ENCODE measurements at regions not wholly inside any gene's neighbourhood (a gene's known extent, or its start where the extent isn't known, plus 50 kb on each side); places are given as distances from the start of the nearest gene placed in this dataset.

DNA sequence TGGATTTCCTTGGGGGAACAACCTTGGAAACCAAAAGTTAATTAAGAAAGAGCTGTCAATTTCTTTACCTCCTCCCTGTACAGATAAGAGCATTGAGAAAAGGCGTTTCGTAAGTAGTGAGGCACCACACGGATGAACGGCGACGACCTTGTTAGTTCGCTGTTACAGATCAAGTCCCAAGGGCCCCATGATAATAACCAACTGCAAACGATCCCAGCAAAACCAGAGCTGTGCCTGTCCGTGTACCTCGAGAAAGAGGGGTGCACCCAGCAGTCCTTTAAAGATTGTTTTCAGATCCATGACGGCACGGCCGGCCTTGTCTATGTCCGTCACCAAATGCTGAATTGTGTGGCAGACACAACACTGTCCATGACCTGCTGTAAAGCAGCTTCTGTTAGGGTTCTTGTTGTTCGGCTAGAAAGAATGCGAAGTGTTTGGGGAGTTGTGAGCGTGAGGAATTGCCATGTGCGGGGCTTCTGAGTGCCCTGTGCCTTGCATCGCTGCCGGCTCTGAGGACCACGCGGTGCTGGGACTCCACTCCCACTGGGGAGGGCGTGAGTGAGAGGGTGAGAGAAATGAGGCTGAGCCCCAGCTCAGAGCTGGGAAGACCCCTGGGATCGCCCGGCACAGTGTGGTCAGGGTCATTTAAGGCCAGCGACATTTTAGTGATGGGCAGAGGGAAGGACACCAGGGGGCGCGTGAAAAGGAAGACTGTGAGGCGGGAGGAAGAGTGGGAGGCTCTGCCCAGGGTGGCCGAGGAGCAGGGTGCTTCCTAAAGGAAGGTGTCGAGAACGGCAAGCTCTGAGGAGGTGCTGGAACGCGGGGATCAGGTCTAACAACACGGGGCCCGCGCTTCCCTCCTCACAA, 136.8 kb upstream of the RPS6KA2 start:
- Histone ChIP-seq H3K36me3 (no peaks in the 10 kb centered on the region), H3K27ac (no peak overlapping the region), H3K9me3 (no peaks in the 10 kb centered on the region), H3K4me1 (ENCODE audit: insufficient read depth) (no peaks in the 10 kb centered on the region), H3K4me3 (no peak overlapping the region), H3K27me3 (no peaks in the 10 kb centered on the region)
- intact Hi-C loops (cut with DNase I): no loop called here
- no peak for TF ChIP-seq POLR2A (IDR thresholded peaks at IDR 0.05)
- TF ChIP-seq, protein P1, sequence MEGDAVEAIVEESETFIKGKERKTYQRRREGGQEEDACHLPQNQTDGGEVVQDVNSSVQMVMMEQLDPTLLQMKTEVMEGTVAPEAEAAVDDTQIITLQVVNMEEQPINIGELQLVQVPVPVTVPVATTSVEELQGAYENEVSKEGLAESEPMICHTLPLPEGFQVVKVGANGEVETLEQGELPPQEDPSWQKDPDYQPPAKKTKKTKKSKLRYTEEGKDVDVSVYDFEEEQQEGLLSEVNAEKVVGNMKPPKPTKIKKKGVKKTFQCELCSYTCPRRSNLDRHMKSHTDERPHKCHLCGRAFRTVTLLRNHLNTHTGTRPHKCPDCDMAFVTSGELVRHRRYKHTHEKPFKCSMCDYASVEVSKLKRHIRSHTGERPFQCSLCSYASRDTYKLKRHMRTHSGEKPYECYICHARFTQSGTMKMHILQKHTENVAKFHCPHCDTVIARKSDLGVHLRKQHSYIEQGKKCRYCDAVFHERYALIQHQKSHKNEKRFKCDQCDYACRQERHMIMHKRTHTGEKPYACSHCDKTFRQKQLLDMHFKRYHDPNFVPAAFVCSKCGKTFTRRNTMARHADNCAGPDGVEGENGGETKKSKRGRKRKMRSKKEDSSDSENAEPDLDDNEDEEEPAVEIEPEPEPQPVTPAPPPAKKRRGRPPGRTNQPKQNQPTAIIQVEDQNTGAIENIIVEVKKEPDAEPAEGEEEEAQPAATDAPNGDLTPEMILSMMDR (IDR thresholded peaks at IDR 0.05): no peak
- TF ChIP-seq EP300 (IDR thresholded peaks at IDR 0.05): no peak
- no peak for DNase-seq
- 83 to 86% (median 84%) methylated on average over 37 of the region's 37 CpGs for WGBS, 3 donors

DNA sequence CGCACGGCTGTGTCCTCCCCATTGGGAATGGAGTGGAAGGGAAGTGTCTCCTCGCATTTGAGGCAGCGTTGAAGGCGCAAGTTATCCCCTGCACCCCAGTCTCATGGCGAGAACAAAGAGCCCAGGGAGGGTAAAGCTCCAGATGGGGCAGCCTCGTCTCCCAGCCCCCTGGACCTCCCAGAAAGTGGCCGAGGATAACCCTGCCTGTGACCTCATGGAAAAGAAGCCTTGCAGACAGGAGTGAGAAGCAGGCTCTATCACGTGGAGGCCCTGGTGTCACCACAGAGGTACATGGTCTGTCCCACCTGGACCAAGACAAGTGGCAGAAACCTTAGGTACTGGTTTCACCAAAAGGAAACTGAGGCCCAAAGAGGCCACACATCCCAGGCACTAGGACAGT, 134.8 kb upstream of the RPS6KA2 start:
- no peak for DNase-seq
- Histone ChIP-seq H3K4me1 (ENCODE audit: insufficient read depth) (peaks cover 3% of the 10 kb centered on the region), H3K27me3 (no peaks in the 10 kb centered on the region), H3K9me3 (no peaks in the 10 kb centered on the region), H3K27ac (no peak overlapping the region), H3K36me3 (no peaks in the 10 kb centered on the region), H3K4me3 (no peak overlapping the region)
- WGBS, 3 donors: 88 to 95% (median 92%) methylated on average over 9 of the region's 9 CpGs
- intact Hi-C loops (cut with DNase I): no loop called here
- TF ChIP-seq, protein P1 (IDR thresholded peaks at IDR 0.05): no peak
- TF ChIP-seq EP300 (IDR thresholded peaks at IDR 0.05) (no peak), POLR2A (IDR thresholded peaks at IDR 0.05) (no peak)

DNA sequence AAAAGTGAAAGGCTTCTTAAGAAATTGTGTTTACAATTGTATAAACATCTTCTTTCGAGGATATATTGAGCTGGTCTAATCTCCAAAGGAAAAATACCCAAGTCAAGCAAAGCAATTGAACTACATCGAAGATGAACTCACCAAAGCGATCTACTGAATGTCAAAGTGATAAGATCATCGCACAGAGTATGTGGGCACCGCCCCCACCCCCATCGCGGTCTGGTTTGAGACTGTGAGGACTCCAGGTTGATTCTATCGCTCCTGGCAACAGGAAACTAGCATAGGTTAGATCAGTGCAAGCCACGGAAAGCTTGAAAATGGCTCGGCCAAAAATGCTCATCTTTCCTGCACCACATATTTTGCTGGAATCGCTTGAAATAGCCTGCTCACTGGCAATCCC, 133.2 kb upstream of the RPS6KA2 start:
- intact Hi-C loops (cut with DNase I): no loop called here
- H3K4me3 ChIP-seq: no peak overlapping the region
- 84 to 90% (median 87%) methylated on average over 11 of the region's 11 CpGs for WGBS, 3 donors
- H3K27ac ChIP-seq: no peak overlapping the region
- H3K36me3 ChIP-seq: no peaks in the 10 kb centered on the region
- no peak for DNase-seq
- no peaks in the 10 kb centered on the region for H3K27me3 ChIP-seq
- H3K9me3 ChIP-seq: no peaks in the 10 kb centered on the region
- TF ChIP-seq POLR2A (IDR thresholded peaks at IDR 0.05): no peak
- TF ChIP-seq EP300 (IDR thresholded peaks at IDR 0.05): no peak
- TF ChIP-seq, protein P1 (IDR thresholded peaks at IDR 0.05): no peak
- H3K4me1 ChIP-seq (ENCODE audit: insufficient read depth): peaks cover 3% of the 10 kb centered on the region

DNA sequence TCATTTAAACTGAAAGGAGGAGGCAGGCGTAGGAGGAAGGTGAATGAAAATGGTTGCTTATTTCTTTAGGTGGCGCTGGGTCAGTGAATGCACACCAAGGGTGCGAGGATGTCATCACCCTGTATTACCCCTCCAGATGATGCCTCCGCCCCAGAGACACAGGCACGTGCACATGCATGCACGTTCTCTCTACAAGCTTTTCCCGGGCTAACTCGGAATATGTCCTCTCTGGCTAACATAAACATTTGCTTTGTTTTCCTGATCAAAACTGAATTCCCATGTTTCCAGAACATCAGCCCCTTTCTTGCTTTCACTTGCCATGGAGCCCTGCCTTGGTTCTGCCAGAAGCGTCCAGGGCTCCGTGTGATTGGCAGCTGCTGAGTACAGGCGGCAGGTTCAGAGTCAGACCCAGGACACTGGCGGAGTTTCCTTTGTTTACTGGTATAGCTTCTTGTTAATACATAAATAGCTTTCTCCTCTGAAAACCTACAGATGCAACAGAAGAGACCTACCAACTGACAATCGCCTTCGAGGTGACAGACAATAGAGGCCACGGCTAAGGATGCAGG, 131.2 kb upstream of the RPS6KA2 start:
- Histone ChIP-seq H3K4me3 (no peak overlapping the region), H3K4me1 (ENCODE audit: insufficient read depth) (peaks cover 3% of the 10 kb centered on the region), H3K27me3 (no peaks in the 10 kb centered on the region), H3K36me3 (no peaks in the 10 kb centered on the region), H3K27ac (no peak overlapping the region), H3K9me3 (no peaks in the 10 kb centered on the region)
- 46 to 67% (median 56%) methylated on average over 15 of the region's 15 CpGs for WGBS, 3 donors
- TF ChIP-seq EP300 (IDR thresholded peaks at IDR 0.05) (no peak), POLR2A (IDR thresholded peaks at IDR 0.05) (no peak)
- TF ChIP-seq, protein P1 (IDR thresholded peaks at IDR 0.05): no peak
- no peak for DNase-seq
- intact Hi-C loops (cut with DNase I): no loop called here
